ENCODE measurements at regions not wholly inside any gene's neighbourhood (a gene's known extent, or its start where the extent isn't known, plus 50 kb on each side); places are given as distances from the start of the nearest gene placed in this dataset.

DNA sequence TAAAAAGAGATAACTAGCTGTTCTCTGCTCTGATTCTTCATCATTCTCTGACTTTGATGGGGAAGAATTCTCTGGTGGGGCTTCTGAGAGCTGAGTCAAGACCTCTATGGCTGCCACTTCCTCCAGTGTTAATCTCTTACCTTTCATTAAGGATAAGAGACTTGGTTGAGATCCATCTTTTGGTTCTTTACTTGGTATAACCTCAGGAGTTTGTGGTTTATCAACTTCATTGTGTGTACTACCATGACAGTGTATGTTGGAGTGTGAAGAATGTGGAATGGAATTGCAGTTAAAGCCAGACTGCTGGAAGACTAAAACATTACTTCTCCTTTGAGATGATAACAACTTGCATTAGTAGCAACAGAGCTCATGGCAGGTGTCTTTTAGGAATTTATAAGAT, 222.0 kb downstream of the SLITRK5 start:
- Histone ChIP-seq H3K4me3 (no peak overlapping the region), H3K4me1 (ENCODE audit: low read depth) (no peaks in the 10 kb centered on the region), H3K36me3 (ENCODE audit: low read depth) (no peaks in the 10 kb centered on the region), H3K9me3 (no peaks in the 10 kb centered on the region)
- ATAC-seq (no peak), DNase-seq (no peak)
- TF ChIP-seq, protein P1, sequence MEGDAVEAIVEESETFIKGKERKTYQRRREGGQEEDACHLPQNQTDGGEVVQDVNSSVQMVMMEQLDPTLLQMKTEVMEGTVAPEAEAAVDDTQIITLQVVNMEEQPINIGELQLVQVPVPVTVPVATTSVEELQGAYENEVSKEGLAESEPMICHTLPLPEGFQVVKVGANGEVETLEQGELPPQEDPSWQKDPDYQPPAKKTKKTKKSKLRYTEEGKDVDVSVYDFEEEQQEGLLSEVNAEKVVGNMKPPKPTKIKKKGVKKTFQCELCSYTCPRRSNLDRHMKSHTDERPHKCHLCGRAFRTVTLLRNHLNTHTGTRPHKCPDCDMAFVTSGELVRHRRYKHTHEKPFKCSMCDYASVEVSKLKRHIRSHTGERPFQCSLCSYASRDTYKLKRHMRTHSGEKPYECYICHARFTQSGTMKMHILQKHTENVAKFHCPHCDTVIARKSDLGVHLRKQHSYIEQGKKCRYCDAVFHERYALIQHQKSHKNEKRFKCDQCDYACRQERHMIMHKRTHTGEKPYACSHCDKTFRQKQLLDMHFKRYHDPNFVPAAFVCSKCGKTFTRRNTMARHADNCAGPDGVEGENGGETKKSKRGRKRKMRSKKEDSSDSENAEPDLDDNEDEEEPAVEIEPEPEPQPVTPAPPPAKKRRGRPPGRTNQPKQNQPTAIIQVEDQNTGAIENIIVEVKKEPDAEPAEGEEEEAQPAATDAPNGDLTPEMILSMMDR (IDR thresholded peaks at IDR 0.05) = no peak
- intact Hi-C loops (cut with DNase I, micrococcal nuclease) = no loop called here

DNA sequence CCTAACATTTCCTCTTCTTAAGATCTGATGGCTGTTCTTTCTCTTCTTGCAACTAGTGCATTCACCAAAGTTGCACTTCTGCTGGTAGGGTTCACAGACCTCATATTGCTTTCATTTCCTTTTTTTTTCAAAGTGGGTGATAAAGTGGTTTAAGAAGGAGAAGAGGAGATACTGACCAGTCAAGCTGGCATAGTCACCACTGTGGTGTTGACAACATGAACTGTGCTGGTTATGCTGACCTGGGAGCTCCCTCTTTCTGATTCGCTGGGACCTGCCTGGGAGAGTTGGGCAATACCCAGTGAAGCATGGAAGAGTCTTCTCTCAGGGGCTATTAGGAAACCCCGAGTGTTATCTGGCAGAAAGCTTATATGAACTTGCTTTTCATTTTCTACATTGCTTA, 222.9 kb downstream of the SLITRK5 start:
- DNase-seq (no peak), ATAC-seq (no peak)
- Histone ChIP-seq H3K4me1 (ENCODE audit: low read depth) (no peaks in the 10 kb centered on the region), H3K4me3 (no peak overlapping the region), H3K9me3 (no peaks in the 10 kb centered on the region), H3K36me3 (ENCODE audit: low read depth) (no peaks in the 10 kb centered on the region)
- intact Hi-C loops (cut with DNase I, micrococcal nuclease) = no loop called here
- TF ChIP-seq, protein P1 (IDR thresholded peaks at IDR 0.05) = no peak

DNA sequence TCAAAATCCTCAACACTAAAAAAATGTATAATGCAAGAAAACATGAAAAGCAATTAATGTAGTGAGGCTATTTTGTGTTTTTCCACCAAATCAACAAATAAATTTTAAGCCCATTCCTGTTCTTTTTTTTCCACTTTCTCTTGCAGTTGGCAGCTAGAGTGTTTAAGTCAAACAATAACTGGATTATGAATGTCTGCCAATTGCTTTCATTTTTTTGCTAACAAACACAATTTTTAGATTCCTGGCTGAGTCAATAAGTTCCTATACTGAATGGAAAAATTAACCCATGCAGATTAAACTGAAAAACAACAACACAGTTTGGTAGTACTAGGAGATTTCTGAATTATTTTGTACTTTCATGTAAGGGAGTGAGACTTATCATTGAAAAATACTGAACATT, 232.4 kb downstream of the SLITRK5 start:
- intact Hi-C loops (cut with DNase I, micrococcal nuclease) = no loop called here
- H3K4me1 ChIP-seq (ENCODE audit: low read depth) = no peaks in the 10 kb centered on the region
- DNase-seq (no peak), ATAC-seq (no peak)
- no peaks in the 10 kb centered on the region for H3K36me3 ChIP-seq (ENCODE audit: low read depth)
- TF ChIP-seq, protein P1 (IDR thresholded peaks at IDR 0.05) = no peak
- no peaks in the 10 kb centered on the region for H3K9me3 ChIP-seq
- H3K4me3 ChIP-seq = no peak overlapping the region

DNA sequence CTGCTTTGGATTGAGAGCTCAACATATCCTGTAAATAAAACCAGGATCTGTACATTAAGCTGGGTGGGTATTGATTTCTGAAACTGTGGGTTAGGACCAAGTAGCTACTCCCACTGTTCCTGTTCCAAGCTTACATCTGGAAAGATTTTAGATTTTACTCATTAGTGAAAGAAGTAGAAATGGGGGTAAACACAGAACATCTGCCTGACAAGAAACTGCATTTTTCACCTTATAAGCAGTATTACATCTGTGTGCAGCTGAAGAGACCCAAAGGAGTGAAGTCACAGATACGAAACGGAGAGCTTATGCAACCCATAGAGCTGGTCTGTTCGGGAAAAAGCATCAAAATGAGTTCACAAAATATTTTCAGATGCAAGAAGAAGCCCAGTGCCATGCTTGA, 235.2 kb downstream of the SLITRK5 start:
- DNase-seq (no peak), ATAC-seq (no peak)
- Histone ChIP-seq H3K9me3 (no peaks in the 10 kb centered on the region), H3K4me3 (no peak overlapping the region), H3K4me1 (ENCODE audit: low read depth) (no peaks in the 10 kb centered on the region), H3K36me3 (ENCODE audit: low read depth) (no peaks in the 10 kb centered on the region)
- TF ChIP-seq, protein P1 (IDR thresholded peaks at IDR 0.05) = no peak
- intact Hi-C loops (cut with DNase I, micrococcal nuclease) = no loop called here

DNA sequence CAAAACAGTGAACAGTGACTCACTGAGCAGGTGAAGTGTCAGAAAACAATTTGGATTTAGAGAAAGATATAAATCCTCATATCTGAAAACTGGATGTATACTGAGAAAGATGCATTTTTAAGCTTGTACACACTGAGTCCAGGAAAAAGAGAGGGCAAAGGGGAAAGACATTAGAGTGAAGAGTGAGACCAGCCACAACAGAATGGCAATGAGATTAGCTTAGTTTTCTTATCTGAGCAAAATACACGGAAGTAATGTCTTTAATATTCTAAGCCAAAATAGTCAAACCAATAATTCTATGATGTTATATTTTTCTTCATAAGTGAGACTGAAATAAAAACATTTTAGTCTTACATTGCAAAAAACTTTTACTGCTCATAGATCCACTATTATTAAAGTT, 236.0 kb downstream of the SLITRK5 start:
- H3K9me3 ChIP-seq = no peaks in the 10 kb centered on the region
- intact Hi-C loops (cut with DNase I, micrococcal nuclease) = no loop called here
- no peaks in the 10 kb centered on the region for H3K4me1 ChIP-seq (ENCODE audit: low read depth)
- ATAC-seq (no peak), DNase-seq (no peak)
- TF ChIP-seq, protein P1 (IDR thresholded peaks at IDR 0.05) = no peak
- no peak overlapping the region for H3K4me3 ChIP-seq
- H3K36me3 ChIP-seq (ENCODE audit: low read depth) = no peaks in the 10 kb centered on the region

DNA sequence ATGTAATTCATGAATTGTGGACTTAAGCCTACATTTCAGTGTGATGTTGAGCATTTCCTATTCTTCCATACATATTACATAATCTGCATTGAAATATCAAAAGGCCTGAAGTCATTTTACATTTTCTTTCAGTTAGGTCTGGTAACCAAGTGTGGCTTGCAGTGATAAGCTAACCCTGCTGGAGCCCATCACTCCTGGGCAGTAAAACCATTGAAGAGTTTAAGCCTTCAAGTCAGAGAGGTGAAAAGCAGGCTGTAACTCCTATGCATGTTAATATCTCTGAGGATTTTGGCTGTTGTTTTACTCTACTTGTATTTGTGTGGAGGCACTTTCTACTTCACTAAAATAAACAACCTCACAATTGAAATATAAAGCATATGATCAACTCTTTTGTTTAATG, 248.8 kb downstream of the SLITRK5 start:
- intact Hi-C loops (cut with DNase I, micrococcal nuclease) = no loop called here
- TF ChIP-seq, protein P1 (IDR thresholded peaks at IDR 0.05) = no peak
- DNase-seq = no peak
- ATAC-seq = no peak
- Histone ChIP-seq H3K4me1 (ENCODE audit: low read depth) (no peaks in the 10 kb centered on the region), H3K36me3 (ENCODE audit: low read depth) (no peaks in the 10 kb centered on the region), H3K4me3 (no peak overlapping the region), H3K9me3 (no peaks in the 10 kb centered on the region)
